Prostate gland (tissue), 2 donors: ENCODE measurements at regions not wholly inside any gene's neighbourhood (a gene's known extent, or its start where the extent isn't known, plus 50 kb on each side); places are given as distances from the start of the nearest gene placed in this dataset.

Experiments used
- DNase-seq: peaks from one replicate; pipeline ENCODE4 v3.0.0-alpha.2; 2019; ENCODE audit warnings: low spot score
- H3K27ac ChIP-seq, 2 donors: fragments of 200-600 bp; sonication (generic); 2 replicates each; pipeline ENCODE4 v1.5.1; 2017 to 2019
- H3K27me3 ChIP-seq: fragments of 200-600 bp; sonication (generic); replicated peaks from 2 replicates; pipeline ENCODE4 v1.5.1; 2019; ENCODE audit not compliant: insufficient read depth
- H3K36me3 ChIP-seq, 2 donors: fragments of 200-600 bp; sonication (generic); 1 replicate in 1 of 2; 2 replicates in 1 of 2; pipeline versions ENCODE4 v1.5.1 to v1.8.1; 2017 to 2019
- H3K4me1 ChIP-seq: fragments of 200-600 bp; sonication (generic); replicated peaks from 2 replicates; pipeline ENCODE4 v1.5.1; 2019
- H3K4me3 ChIP-seq, 2 donors: fragments of 200-600 bp; sonication (generic); 2 replicates each; pipeline ENCODE4 v1.5.1; 2017 to 2019
- H3K9me3 ChIP-seq: fragments of 200-600 bp; sonication (generic); 2 replicates; pipeline ENCODE4 v1.5.1; 2017
- POLR2A ChIP-seq: fragments of 450-650 bp; IDR thresholded peaks from one replicate; pipeline ENCODE4 v1.6.1; 2016; ENCODE audit warnings: antibody characterized with exemption, mild to moderate bottlenecking
- POLR2AphosphoS5 ChIP-seq: sonication (generic); formaldehyde crosslinking; IDR thresholded peaks from one replicate; pipeline ENCODE4 v1.6.1; 2017; ENCODE audit warnings: antibody characterized with exemption
- WGBS: methylation state at CpG from one replicate; pipeline ENCODE4 v1.1.5; 2018; 5-methylcytosine and 5-hydroxymethylcytosine counted together
- intact Hi-C: fragments of 100-400 bp; cut with DNase I; formaldehyde crosslinking; loops from one replicate; pipeline ENCODE4 v1.14.2; 2022
- TF ChIP-seq, protein P1 (sequence below), 4 experiments: fragments of 200-600 bp in 2 of 4; fragments of 450-650 bp in 2 of 4; sonication (generic) in 2 of 4; IDR thresholded peaks; 1 replicate in 3 of 4; 2 replicates in 1 of 4; pipeline ENCODE4 v1.5.1; 2016 to 2019; ENCODE audit warnings: antibody characterized with exemption in 4 of 4, mild to moderate bottlenecking in 2 of 4, moderate library complexity in 2 of 4

DNA sequence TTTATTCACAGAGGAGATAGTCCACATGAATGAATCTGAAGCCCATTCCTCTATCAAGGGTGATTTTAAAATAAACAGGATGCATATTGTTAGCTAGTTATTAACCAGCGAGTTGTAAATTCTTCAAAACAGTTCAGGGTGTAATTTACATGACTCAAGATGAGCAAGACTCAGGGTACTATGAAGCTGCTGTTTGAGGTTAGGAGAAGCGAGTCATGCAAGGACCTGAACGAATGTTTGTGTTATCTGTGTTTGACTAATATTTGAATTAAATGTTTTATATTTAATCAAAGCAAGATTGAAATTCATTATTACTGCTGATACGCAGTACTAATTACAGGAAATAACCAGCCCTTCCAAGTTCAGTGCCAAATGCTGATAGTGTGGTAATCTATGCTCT, 191.1 kb downstream of the SAMD5 start:
- H3K27me3 ChIP-seq, result no peaks in the 10 kb centered on the region
- H3K27ac ChIP-seq, result no peak overlapping the region
- H3K4me1 ChIP-seq, result no peaks in the 10 kb centered on the region
- no peaks in the 10 kb centered on the region for H3K9me3 ChIP-seq
- 71% methylated on average over 4 of the region's 4 CpGs for WGBS
- intact Hi-C loops, result no loop called here
- H3K36me3 ChIP-seq, result no peaks in the 10 kb centered on the region
- DNase-seq, result no peak
- no peak for TF ChIP-seq POLR2AphosphoS5
- TF ChIP-seq, protein P1, sequence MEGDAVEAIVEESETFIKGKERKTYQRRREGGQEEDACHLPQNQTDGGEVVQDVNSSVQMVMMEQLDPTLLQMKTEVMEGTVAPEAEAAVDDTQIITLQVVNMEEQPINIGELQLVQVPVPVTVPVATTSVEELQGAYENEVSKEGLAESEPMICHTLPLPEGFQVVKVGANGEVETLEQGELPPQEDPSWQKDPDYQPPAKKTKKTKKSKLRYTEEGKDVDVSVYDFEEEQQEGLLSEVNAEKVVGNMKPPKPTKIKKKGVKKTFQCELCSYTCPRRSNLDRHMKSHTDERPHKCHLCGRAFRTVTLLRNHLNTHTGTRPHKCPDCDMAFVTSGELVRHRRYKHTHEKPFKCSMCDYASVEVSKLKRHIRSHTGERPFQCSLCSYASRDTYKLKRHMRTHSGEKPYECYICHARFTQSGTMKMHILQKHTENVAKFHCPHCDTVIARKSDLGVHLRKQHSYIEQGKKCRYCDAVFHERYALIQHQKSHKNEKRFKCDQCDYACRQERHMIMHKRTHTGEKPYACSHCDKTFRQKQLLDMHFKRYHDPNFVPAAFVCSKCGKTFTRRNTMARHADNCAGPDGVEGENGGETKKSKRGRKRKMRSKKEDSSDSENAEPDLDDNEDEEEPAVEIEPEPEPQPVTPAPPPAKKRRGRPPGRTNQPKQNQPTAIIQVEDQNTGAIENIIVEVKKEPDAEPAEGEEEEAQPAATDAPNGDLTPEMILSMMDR (IDR thresholded peaks at IDR 0.05), result no peak
- no peak for TF ChIP-seq POLR2A
- H3K4me3 ChIP-seq, result no peak overlapping the region

- Histone ChIP-seq H3K4me1 (no peaks in the 10 kb centered on the region), H3K36me3 (no peaks in the 10 kb centered on the region), H3K27me3 (no peaks in the 10 kb centered on the region), H3K27ac (no peak overlapping the region), H3K4me3 (no peak overlapping the region), H3K9me3 (no peaks in the 10 kb centered on the region)
- TF ChIP-seq, protein P1 (IDR thresholded peaks at IDR 0.05), result no peak
- TF ChIP-seq POLR2A (no peak), POLR2AphosphoS5 (no peak)
- intact Hi-C loops, result no loop called here
- WGBS, result 12% methylated on average over 5 of the region's 5 CpGs
- no peak for DNase-seq
Measured at GRCh38 chr6:147700436-147701209, 192.1 kb downstream of the SAMD5 start.

DNA sequence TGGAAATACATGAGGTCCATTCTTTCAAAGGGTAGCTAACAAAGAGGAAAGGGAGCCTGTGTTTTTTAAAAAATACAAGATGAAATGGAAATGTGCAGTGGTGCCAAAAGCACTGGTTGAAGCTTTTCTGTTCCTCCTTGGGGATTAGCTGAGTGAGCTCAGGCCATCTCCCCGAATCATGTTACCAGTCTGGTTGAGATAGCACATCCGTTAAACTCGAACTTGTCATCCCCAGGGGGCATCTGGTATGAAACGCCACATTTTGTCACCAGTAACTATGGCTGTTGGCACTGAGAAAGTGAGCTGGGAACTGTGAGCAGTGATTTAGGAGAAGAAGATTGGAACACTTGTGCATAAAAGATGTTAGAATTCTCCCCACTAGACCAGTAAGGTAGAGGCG, 196.2 kb downstream of the SAMD5 start:
- DNase-seq, result no peak
- Histone ChIP-seq H3K36me3 (no peaks in the 10 kb centered on the region), H3K4me3 (no peak overlapping the region), H3K4me1 (no peaks in the 10 kb centered on the region), H3K9me3 (no peaks in the 10 kb centered on the region), H3K27me3 (no peaks in the 10 kb centered on the region), H3K27ac (no peak overlapping the region)
- 85% methylated on average over 5 of the region's 5 CpGs for WGBS
- intact Hi-C loops, result no loop called here
- TF ChIP-seq, protein P1 (IDR thresholded peaks at IDR 0.05), result no peak
- TF ChIP-seq POLR2A, result no peak
- TF ChIP-seq POLR2AphosphoS5, result no peak

GRCh38 chr6:147707524-147707923, 199.0 kb downstream of the SAMD5 start:
- no peaks in the 10 kb centered on the region for H3K9me3 ChIP-seq
- no peak for DNase-seq
- TF ChIP-seq, protein P1 (IDR thresholded peaks at IDR 0.05), result no peak
- TF ChIP-seq POLR2A, result no peak
- no peak for TF ChIP-seq POLR2AphosphoS5
- intact Hi-C loops, result no loop called here
- no peak overlapping the region for H3K4me3 ChIP-seq
- no peaks in the 10 kb centered on the region for H3K4me1 ChIP-seq
- no peaks in the 10 kb centered on the region for H3K36me3 ChIP-seq
- H3K27me3 ChIP-seq, result no peaks in the 10 kb centered on the region
- no peak overlapping the region for H3K27ac ChIP-seq

- H3K9me3 ChIP-seq, result no peaks in the 10 kb centered on the region
- intact Hi-C loops, result no loop called here
- no peaks in the 10 kb centered on the region for H3K27me3 ChIP-seq
- no peaks in the 10 kb centered on the region for H3K36me3 ChIP-seq
- no peak overlapping the region for H3K4me3 ChIP-seq
- H3K27ac ChIP-seq, result no peak overlapping the region
- DNase-seq, result no peak
- TF ChIP-seq POLR2AphosphoS5 (no peak), POLR2A (no peak)
- TF ChIP-seq, protein P1 (IDR thresholded peaks at IDR 0.05), result no peak
- no peaks in the 10 kb centered on the region for H3K4me1 ChIP-seq
- 93% methylated on average over 3 of the region's 3 CpGs for WGBS
Measured at GRCh38 chr6:147708170-147708569, 199.7 kb downstream of the SAMD5 start.
